ENCODE measurements at regions not wholly inside any gene's neighbourhood (a gene's known extent, or its start where the extent isn't known, plus 50 kb on each side); places are given as distances from the start of the nearest gene placed in this dataset.

- no peaks in the 10 kb centered on the region for H3K9me3 ChIP-seq (replicated peaks in 1 of 3)
- H3K4me1 ChIP-seq (replicated peaks in 1 of 2) = no peaks in the 10 kb centered on the region
- H3K36me3 ChIP-seq (replicated peaks in 1 of 2) = no peaks in the 10 kb centered on the region
- WGBS, 4 donors = 59 to 73% (median 67%) methylated on average over 3 of the region's 3 CpGs
- TF ChIP-seq POLR2A (IDR thresholded peaks at IDR 0.05) = no peak
- TF ChIP-seq CTCF (IDR thresholded peaks at IDR 0.05) = no peak
- intact Hi-C loops (cut with DNase I) = no loop called here
- no peak overlapping the region for H3K27ac ChIP-seq
- H3K4me3 ChIP-seq = no peak overlapping the region
- peak in 1 of 7 donors; percentile 61 for DNase-seq
- no peaks in the 10 kb centered on the region for H3K27me3 ChIP-seq
These were observed 1382.4 kb upstream of the ADGRB3 start for GRCh38 chr6:67252663-67253062.

DNA sequence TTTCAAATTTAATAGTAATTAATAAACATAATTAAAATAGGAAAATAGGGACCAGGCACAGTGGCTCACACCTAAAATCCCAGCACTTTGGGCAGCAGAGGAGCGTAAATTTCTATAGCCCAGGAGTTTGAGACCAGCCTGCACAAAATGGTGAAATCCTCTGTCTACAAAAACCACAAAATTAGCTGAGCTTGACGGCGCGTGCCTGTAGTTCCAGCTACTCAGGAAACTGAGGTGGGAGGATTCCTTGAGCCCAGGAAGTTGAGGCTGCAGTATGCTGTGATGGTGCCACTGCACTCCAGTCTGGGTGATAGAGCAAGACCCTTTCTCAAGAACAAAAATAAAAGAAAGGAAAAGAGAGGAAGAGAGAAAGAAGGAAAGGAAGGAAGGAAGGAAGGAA lies 1387.0 kb upstream of the ADGRB3 start:
- H3K4me3 ChIP-seq = no peak overlapping the region
- H3K27ac ChIP-seq = no peak overlapping the region
- H3K4me1 ChIP-seq (replicated peaks in 1 of 2) = no peaks in the 10 kb centered on the region
- intact Hi-C loops (cut with DNase I) = no loop called here
- TF ChIP-seq POLR2A (IDR thresholded peaks at IDR 0.05) = no peak
- H3K9me3 ChIP-seq (replicated peaks in 1 of 3) = no peaks in the 10 kb centered on the region
- no peaks in the 10 kb centered on the region for H3K27me3 ChIP-seq
- WGBS, 4 donors = 75 to 92% (median 82%) methylated on average over 4 of the region's 4 CpGs
- H3K36me3 ChIP-seq (replicated peaks in 1 of 2) = no peaks in the 10 kb centered on the region
- no peak for DNase-seq

DNA sequence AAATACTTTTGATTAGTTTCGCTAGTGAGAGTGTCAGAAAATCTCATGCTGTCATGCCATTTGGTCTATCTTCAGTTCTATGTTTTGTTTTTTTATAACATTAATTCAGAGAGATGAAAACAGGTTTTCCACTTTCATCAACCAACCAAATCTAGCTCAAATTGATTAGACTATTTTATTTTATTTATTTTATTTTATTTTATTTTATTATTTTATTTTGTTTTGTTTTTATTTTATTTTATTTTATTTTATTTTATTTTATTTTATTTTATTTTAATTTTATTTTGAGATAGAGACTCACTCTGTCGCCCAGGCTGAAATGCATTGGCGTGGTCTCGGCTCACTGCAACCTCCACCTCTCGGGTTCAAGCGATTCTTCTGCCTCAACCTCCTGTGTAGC lies 1391.0 kb upstream of the ADGRB3 start:
- Histone ChIP-seq H3K4me1 (replicated peaks in 1 of 2) (no peaks in the 10 kb centered on the region), H3K4me3 (no peak overlapping the region), H3K36me3 (replicated peaks in 1 of 2) (no peaks in the 10 kb centered on the region), H3K27ac (no peak overlapping the region), H3K9me3 (replicated peaks in 1 of 3) (no peaks in the 10 kb centered on the region), H3K27me3 (no peaks in the 10 kb centered on the region)
- intact Hi-C loops (cut with DNase I) = no loop called here
- TF ChIP-seq POLR2A (IDR thresholded peaks at IDR 0.05) (no peak), CTCF (IDR thresholded peaks at IDR 0.05) (no peak)
- WGBS, 4 donors = 82 to 85% (median 84%) methylated on average over 6 of the region's 6 CpGs
- no peak for DNase-seq

DNA sequence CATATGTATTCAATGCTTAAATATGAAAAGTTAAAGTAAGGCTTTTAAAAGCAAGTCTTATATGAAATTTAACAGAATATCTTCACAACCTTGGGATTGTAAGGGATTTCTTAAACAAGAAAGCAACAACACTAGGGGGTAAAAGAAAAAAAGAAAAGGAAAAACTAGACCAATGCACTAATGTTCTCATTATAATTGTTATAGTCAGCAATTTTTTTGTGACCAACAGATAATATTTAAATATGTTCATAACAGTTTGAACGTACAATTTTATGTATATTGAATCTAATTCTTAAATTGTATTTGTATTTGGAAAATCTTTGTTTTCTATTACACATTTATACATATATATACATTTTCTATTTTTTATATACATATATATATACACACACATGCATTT lies 1397.8 kb upstream of the ADGRB3 start:
- H3K36me3 ChIP-seq (replicated peaks in 1 of 2) = no peaks in the 10 kb centered on the region
- H3K4me1 ChIP-seq (replicated peaks in 1 of 2) = no peaks in the 10 kb centered on the region
- TF ChIP-seq CTCF (IDR thresholded peaks at IDR 0.05) = no peak
- no peak for TF ChIP-seq POLR2A (IDR thresholded peaks at IDR 0.05)
- no peak overlapping the region for H3K27ac ChIP-seq
- DNase-seq = no peak
- intact Hi-C loops (cut with DNase I) = no loop called here
- WGBS, 4 donors = 61 to 67% (median 65%) methylated on average over 1 of the region's 1 CpG
- no peaks in the 10 kb centered on the region for H3K27me3 ChIP-seq
- no peaks in the 10 kb centered on the region for H3K9me3 ChIP-seq (replicated peaks in 1 of 3)
- no peak overlapping the region for H3K4me3 ChIP-seq

GRCh38 chr6:67231092-67231491 lies 1404.0 kb upstream of the ADGRB3 start:
- Histone ChIP-seq H3K4me1 (replicated peaks in 1 of 2) (no peaks in the 10 kb centered on the region), H3K27ac (no peak overlapping the region), H3K27me3 (no peaks in the 10 kb centered on the region), H3K4me3 (no peak overlapping the region), H3K36me3 (replicated peaks in 1 of 2) (no peaks in the 10 kb centered on the region), H3K9me3 (replicated peaks in 1 of 3) (no peaks in the 10 kb centered on the region)
- intact Hi-C loops (cut with DNase I) = no loop called here
- WGBS, 4 donors = 89 to 92% (median 90%) methylated on average over 1 of the region's 1 CpG
- TF ChIP-seq CTCF (IDR thresholded peaks at IDR 0.05) (no peak), POLR2A (IDR thresholded peaks at IDR 0.05) (no peak)
- no peak for DNase-seq
